GM21825 (cell line): ENCODE measurements at regions not wholly inside any gene's neighbourhood (a gene's known extent, or its start where the extent isn't known, plus 50 kb on each side); places are given as distances from the start of the nearest gene placed in this dataset.

Source experiments
- ATAC-seq: cut with Tn5 transposase; IDR thresholded peaks from one replicate; pipeline ENCODE4 v1.9.1; 2021; ENCODE audit warnings: mild to moderate bottlenecking, moderate library complexity; ENCODE audit not compliant: unreplicated experiment

- ATAC-seq = no peak
Observed at GRCh38 chr5:158309088-158309807, 450.3 kb upstream of the CLINT1 start.

DNA sequence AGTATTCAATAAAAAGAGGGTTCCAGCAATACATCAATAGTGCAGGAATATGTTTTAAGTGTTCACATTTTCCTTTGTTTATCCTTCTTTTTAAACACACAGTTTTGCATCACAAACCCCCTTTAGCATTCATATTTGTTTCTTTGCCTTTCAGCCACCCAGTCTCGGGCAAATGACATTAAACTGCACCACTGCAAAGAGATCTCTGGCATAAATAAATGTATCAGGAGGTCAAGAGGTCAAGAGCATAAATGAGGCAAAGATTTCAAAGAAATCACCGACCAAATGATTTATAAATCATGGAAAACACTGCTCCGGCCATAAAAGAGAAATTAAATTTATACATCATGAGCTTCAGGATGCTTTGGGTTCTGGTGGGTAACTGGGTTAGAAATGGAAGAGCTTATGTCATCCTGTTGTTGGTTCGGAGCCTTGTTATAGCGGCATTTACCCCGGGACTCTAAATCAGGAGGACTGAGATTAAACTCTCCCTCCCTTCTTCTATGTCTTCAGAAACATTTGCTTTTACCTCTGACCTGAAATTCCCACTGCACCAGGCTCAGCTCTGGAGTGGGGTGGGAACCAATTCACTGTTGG is 449.6 kb upstream of the CLINT1 start:
- no peak for ATAC-seq

DNA sequence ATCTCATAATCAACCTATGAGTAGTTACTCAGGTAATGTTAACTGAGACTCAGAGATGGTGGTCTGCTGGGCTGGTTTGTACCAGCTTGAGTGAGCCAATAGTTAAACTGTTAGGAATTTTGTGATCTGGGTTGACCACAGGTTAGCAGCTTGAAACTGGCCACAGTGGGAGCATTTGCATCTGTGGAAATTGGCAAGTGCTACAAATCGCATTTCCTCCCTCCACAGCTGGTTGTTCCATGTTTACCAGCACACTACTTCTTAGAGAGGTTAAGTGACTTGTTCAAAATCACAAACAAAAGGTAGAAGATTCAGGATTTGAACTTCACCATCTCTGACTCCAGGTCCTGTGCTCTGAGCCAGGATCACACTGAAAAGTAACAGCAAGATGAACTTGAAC is 446.9 kb upstream of the CLINT1 start:
- no peak for ATAC-seq

- ATAC-seq = no peak
Observed at GRCh38 chr5:158304607-158305006, 445.7 kb upstream of the CLINT1 start.

DNA sequence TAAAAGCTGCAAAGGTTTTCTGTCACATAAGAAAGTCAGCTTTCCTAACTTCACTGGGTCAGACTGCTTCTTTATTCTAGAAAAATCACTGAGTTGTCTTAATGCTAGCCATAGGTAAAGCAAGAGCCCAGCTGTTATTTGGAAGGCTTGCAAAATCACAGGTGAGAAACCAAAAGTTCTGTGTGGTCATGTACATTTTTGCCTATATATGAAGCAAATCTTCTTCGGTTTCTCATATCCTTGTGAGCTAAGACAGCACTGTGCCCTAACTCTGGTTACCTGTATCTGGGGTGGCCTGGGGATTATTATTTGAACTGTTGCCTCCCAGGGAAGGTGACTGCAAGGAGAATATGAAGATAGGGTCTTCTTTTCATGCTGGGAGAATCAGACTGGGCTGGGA is 444.9 kb upstream of the CLINT1 start:
- ATAC-seq = no peak

DNA sequence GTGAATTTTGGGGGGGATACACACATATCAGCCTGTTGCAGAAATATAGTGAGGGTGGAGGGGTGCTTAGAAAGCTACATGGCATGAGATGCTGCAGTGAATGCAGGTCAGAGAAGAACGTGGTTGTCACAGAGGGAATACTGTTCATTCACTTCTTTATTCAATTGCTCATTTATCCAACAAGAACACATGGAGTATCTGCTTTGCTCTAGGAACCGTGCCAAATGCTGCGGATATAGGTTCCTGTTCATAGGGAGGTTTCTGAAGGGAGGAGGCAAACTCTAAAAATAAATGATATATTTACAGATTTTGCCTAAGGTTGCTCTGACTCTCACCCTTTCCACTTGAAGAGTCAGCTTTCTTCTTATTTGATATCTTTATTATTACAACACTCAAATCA is 444.3 kb upstream of the CLINT1 start:
- ATAC-seq = no peak

DNA sequence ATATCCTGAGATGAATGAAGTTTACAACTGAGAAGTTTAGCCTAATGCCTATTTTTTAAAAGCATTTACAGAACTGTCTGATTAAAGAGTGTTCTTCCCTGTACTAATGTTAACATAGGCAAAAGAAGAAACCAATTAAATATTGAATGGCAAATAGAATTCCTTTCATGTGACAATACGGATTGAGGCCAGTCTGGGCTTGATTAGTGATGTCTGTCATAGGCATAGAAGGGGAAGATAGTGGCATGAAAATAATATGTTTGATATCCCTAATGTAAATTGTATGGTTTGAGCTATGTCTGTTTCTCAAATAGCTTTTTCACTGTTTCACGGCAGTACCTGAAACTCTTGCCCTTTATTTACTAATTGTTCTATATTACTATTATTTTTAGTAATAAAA is 443.1 kb upstream of the CLINT1 start:
- no peak for ATAC-seq

- no peak for ATAC-seq
Observed at GRCh38 chr5:158301186-158301585, 442.2 kb upstream of the CLINT1 start.

DNA sequence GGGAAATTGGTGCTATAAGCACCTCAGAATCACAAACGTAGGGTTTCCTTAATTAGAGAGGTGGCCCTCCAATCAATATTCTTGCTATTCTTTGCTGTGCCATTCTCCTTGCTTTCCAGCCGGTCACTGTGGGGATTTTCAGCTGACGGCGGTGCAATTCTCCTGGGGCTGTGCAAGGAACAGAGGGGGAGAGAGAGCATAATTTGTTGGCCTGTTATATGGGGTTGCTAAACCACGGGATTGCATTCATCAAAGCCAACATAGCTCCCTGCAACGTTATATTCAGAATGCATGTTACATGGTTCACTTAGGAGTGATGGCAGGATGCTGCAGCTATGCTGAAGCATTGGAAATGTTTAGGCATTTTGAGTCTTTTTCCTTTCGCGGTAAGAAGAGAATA is 441.3 kb upstream of the CLINT1 start:
- ATAC-seq = no peak

GRCh38 chr5:158297002-158297527 is 438.1 kb upstream of the CLINT1 start:
- ATAC-seq = no peak

GRCh38 chr5:158294701-158295100 is 435.8 kb upstream of the CLINT1 start:
- no peak for ATAC-seq

- ATAC-seq = no peak
Observed at GRCh38 chr5:158292981-158293380, 434.0 kb upstream of the CLINT1 start.

GRCh38 chr5:158289967-158290366 is 431.0 kb upstream of the CLINT1 start:
- no peak for ATAC-seq

- ATAC-seq = no peak
Observed at GRCh38 chr5:158288272-158288657, 429.3 kb upstream of the CLINT1 start.

DNA sequence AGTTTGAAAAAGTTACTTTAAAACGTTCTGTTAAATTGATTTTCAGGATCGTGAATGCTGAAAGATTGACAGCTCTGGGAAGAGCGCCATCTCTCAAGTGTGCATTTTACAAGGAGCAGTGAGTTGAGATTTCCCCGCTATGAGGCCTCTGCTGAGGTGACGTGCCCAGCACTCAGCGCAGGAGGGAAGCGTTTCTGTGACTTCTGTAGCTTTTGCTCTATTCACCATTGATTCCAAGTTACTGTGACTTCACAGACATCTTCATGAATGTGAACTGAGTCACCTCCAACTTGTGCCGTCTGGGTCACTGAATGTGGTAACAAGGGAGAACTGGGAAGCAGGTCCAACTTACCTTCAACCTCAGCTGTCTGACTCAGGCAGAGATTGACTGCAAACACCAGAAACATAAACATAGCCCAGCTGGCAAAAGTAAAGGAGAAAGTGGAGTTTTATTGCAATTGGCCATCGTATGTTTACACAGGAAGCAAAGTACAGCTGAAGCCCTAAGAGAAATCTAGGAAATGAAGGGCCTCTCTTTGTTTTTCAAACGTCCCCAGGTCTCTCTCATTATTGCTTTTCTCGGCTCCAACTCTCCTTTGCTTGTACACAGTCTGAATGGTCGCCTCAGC is 428.8 kb upstream of the CLINT1 start:
- no peak for ATAC-seq

DNA sequence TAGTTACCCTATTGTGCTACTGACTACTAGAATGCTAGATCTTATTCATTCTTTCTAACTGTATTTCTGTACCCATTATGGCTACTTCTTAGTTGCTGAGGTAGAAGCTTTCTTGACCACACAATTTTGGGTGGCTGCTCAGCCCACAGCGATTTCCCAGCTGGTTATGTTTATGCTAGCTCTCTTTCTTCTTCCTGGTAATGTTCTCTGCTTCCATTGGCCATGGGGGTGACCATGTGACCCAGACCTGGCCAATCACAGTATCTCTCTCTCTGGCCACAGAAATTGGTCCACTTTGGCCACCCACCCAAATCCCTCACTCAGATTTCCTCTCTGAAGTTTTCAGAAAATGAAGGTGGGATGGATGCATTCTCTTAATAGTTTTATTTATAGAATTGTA is 427.9 kb upstream of the CLINT1 start:
- ATAC-seq = no peak

DNA sequence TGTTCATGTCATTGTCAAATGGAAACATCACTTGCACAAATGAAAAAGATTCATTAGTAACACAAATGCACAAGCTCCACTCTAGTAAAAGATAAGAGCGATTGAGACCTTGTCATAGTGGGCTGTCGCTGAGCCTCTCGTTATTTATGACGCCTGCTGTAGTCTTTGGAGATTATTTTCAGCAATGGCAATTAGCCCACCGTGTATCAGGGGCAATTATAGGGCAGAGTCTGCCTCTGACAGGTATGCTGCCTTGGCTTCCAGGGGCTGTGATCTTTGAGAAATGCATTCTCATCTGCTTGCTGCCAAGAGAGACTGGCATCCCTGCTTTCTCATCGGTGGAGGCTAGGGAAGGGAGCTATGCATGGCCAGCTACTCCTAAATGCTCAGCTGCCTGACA is 426.8 kb upstream of the CLINT1 start:
- ATAC-seq = no peak

DNA sequence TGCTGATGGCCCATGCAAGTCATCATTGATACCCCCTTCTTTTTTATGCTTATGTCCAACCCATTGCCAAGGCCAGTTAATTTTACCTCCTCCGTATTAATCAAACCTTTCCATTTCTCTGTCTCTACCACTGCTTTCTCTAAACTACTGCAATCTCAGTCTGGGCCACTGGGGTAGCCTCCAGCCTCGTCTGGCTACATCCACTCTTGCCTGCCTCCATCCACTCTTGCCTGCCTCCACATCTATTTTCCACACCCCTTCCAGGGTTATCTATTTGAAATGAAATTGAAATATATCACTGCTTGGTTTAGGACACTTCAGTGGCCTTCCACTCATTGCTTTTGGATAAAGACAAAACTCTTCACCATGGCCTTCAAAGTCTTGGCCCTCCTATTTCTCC is 425.3 kb upstream of the CLINT1 start:
- no peak for ATAC-seq

DNA sequence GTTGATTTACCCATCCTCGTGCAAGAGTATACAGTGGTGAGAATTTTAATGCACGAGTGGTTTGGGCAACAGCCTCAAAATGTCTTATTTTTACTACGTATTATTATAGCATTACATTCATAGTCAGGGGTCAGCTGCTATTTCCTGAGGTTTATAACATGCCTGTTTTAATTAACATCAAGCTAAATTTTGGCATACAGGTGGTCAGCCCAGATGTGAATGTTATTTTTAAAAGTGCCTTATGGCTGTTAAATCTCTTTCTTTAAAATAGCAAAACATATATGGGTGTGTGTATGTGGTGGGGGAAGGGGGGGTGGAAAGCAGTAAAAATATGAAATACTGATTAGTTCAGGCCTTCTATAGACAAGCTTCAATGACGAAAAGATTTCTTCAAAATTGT is 424.5 kb upstream of the CLINT1 start:
- no peak for ATAC-seq

DNA sequence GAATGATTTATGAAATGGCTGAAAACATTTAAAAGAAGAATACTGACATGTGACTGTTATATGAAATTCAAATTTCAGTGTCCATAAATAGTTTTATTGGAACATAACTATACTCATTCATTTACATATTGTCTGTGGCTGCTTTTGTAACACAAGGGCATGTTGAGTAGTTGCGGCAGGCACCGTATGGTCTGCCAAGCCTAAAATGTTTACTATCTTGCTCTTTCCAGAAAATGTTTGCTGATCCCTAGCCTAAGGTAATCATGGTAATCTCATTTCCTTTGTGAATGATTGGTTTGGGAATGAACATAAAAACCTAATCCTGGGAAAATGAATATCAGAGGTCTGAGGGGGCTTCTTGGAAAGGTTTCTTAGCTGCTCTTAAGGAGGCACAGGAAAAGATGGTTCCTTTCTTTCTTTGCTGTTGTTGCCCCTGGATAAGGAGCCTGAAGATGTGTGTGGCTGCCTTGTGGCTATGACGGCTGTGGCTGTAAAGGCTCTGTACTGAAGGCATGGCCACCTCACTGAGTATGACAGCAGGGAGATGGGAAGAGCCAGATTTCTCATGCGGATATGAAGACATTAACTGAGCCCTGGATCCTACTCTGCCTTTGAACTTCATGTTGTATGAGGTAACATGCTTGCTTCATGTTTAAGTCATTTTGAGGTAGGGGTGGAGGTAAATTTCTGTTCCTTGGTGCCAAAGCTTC is 419.4 kb upstream of the CLINT1 start:
- ATAC-seq = no peak

GRCh38 chr5:158277276-158277675 is 418.3 kb upstream of the CLINT1 start:
- no peak for ATAC-seq

GRCh38 chr5:158276692-158277091 is 417.7 kb upstream of the CLINT1 start:
- ATAC-seq = no peak
